ENCODE measurements at regions not wholly inside any gene's neighbourhood (a gene's known extent, or its start where the extent isn't known, plus 50 kb on each side); places are given as distances from the start of the nearest gene placed in this dataset.

- WGBS, 3 donors = 91 to 95% (median 94%) methylated on average over 10 of the region's 10 CpGs
- intact Hi-C loops (cut with DNase I) = no loop called here
- no peak overlapping the region for H3K4me3 ChIP-seq
- DNase-seq = no peak
- H3K4me1 ChIP-seq (ENCODE audit: insufficient read depth) = peaks cover 6% of the 10 kb centered on the region
- TF ChIP-seq, protein P1, sequence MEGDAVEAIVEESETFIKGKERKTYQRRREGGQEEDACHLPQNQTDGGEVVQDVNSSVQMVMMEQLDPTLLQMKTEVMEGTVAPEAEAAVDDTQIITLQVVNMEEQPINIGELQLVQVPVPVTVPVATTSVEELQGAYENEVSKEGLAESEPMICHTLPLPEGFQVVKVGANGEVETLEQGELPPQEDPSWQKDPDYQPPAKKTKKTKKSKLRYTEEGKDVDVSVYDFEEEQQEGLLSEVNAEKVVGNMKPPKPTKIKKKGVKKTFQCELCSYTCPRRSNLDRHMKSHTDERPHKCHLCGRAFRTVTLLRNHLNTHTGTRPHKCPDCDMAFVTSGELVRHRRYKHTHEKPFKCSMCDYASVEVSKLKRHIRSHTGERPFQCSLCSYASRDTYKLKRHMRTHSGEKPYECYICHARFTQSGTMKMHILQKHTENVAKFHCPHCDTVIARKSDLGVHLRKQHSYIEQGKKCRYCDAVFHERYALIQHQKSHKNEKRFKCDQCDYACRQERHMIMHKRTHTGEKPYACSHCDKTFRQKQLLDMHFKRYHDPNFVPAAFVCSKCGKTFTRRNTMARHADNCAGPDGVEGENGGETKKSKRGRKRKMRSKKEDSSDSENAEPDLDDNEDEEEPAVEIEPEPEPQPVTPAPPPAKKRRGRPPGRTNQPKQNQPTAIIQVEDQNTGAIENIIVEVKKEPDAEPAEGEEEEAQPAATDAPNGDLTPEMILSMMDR (IDR thresholded peaks at IDR 0.05) = no peak
- no peak for TF ChIP-seq POLR2A (IDR thresholded peaks at IDR 0.05)
- no peak for TF ChIP-seq EP300 (IDR thresholded peaks at IDR 0.05)
- no peaks in the 10 kb centered on the region for H3K9me3 ChIP-seq
- no peaks in the 10 kb centered on the region for H3K27me3 ChIP-seq
- H3K36me3 ChIP-seq = no peaks in the 10 kb centered on the region
- no peak overlapping the region for H3K27ac ChIP-seq
Measured at GRCh38 chr14:76695263-76695920, 65.9 kb upstream of the VASH1 start.

DNA sequence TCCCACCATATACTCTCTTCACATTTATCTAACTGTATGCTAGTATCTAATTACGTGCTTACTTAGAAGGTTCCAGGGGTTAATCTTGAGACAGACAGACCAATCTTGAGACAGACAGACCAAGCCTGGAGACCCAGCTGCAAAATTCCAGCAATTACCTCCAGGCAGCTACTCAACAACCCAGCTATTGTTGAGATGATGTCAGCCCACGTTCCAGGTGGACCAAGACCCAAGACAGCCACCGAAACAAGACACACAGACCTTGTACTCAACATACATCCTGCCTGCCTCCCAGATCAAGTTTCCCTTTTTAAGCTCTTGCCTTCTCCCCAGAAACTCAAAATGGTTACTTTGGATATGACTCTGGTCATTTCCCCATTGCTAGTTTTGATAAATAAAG lies 64.9 kb upstream of the VASH1 start:
- Histone ChIP-seq H3K4me1 (ENCODE audit: insufficient read depth) (peaks cover 6% of the 10 kb centered on the region), H3K27ac (no peak overlapping the region), H3K9me3 (no peaks in the 10 kb centered on the region), H3K4me3 (no peak overlapping the region), H3K36me3 (no peaks in the 10 kb centered on the region), H3K27me3 (no peaks in the 10 kb centered on the region)
- no peak for DNase-seq
- 89 to 93% (median 91%) methylated on average over 3 of the region's 3 CpGs for WGBS, 3 donors
- TF ChIP-seq, protein P1 (IDR thresholded peaks at IDR 0.05) = no peak
- no peak for TF ChIP-seq POLR2A (IDR thresholded peaks at IDR 0.05)
- TF ChIP-seq EP300 (IDR thresholded peaks at IDR 0.05) = no peak
- intact Hi-C loops (cut with DNase I) = no loop called here

DNA sequence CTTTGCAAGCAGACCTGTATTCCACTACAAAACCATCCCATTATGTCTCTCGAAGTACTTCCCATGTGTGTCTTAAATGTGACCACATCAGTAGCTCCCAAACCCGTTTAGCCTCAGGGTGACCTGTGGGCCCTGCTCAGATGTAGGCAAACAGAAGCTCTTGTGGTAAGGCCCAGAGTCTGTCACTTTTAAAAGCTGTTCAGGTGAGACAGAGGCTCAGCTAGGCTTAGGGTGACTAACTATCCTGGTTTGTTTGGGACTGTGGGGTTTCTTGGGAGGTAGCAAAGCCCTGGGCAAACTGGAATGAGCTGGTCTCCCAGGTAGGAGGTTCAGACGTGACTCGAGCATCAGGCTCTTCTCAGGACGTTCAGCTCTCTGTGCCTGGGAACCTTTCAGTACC lies 64.5 kb upstream of the VASH1 start:
- H3K9me3 ChIP-seq = no peaks in the 10 kb centered on the region
- no peak overlapping the region for H3K4me3 ChIP-seq
- peaks cover 6% of the 10 kb centered on the region for H3K4me1 ChIP-seq (ENCODE audit: insufficient read depth)
- intact Hi-C loops (cut with DNase I) = no loop called here
- H3K27ac ChIP-seq = no peak overlapping the region
- WGBS, 3 donors = 89 to 95% (median 91%) methylated on average over 5 of the region's 5 CpGs
- H3K36me3 ChIP-seq = no peaks in the 10 kb centered on the region
- H3K27me3 ChIP-seq = no peaks in the 10 kb centered on the region
- TF ChIP-seq, protein P1 (IDR thresholded peaks at IDR 0.05) = no peak
- no peak for TF ChIP-seq EP300 (IDR thresholded peaks at IDR 0.05)
- TF ChIP-seq POLR2A (IDR thresholded peaks at IDR 0.05) = no peak
- no peak for DNase-seq

DNA sequence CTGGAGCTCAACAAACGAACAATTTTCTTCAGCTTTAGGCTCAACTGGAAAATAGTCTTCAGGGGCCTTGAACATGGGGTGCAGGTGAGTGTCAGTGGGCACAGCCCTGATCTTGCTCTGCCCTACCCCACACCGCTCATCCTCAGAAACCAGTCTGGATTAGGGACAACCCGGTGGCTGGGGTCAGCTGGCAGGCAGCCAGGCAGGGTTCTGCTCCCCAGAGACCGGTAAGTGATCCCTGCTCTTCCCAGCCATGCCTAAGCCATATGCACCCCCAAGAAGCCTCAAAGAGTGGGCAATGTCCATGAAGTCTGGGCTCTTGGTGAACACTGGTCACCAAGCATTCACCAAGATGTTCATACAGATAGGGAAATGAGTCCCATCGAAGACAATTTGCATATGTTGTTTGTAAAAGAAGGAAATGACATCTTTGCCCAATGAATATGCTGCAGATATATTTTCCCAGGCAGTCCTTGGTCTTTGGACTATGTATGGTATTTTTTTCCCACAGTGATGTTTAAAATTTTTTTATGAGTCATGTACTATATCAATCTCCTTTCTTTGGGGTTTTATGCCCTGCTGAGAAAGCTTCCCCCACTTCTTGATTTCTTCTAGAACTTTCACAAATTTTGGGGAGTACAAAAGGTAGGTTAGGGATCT lies 63.9 kb upstream of the VASH1 start:
- intact Hi-C loops (cut with DNase I) = no loop called here
- Histone ChIP-seq H3K4me1 (ENCODE audit: insufficient read depth) (peaks cover 6% of the 10 kb centered on the region), H3K27me3 (no peaks in the 10 kb centered on the region), H3K4me3 (no peak overlapping the region), H3K27ac (no peak overlapping the region), H3K9me3 (no peaks in the 10 kb centered on the region), H3K36me3 (no peaks in the 10 kb centered on the region)
- WGBS, 3 donors = 67 to 82% (median 75%) methylated on average over 5 of the region's 5 CpGs
- no peak for TF ChIP-seq POLR2A (IDR thresholded peaks at IDR 0.05)
- DNase-seq = no peak

DNA sequence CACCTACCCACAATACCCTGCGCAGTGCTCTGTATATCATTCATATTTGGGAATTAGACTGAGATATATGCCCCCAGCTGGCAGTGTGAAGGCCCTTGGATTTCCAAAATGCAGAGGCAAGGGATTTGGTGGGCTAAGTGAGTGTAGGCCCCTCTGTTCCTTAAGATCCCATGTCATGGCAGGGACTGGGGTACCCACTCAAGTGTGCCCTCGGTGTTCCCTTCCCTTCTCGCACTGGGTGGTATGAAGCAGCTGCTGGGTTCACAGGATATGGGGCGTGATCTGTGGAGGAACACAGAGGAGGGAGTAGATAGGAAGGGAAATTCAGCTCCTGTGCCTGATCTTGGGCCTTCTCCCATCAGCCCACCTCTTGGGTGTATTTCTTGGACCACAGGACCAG lies 63.1 kb upstream of the VASH1 start:
- Histone ChIP-seq H3K27ac (no peak overlapping the region), H3K9me3 (no peaks in the 10 kb centered on the region), H3K27me3 (no peaks in the 10 kb centered on the region), H3K4me3 (no peak overlapping the region), H3K36me3 (no peaks in the 10 kb centered on the region), H3K4me1 (ENCODE audit: insufficient read depth) (peaks cover 6% of the 10 kb centered on the region)
- intact Hi-C loops (cut with DNase I) = no loop called here
- no peak for DNase-seq
- 72 to 100% (median 96%) methylated on average over 4 of the region's 4 CpGs for WGBS, 3 donors
- TF ChIP-seq, protein P1 (IDR thresholded peaks at IDR 0.05) = no peak
- TF ChIP-seq EP300 (IDR thresholded peaks at IDR 0.05) (no peak), POLR2A (IDR thresholded peaks at IDR 0.05) (no peak)

Measured in ovary (tissue), 7 donors.